Mesodermal cell (in vitro differentiated cells): ENCODE measurements at regions not wholly inside any gene's neighbourhood (a gene's known extent, or its start where the extent isn't known, plus 50 kb on each side); places are given as distances from the start of the nearest gene placed in this dataset.

Source experiments
- H3K27ac ChIP-seq: 2 replicates; pipeline ENCODE4 v1.7.0; 2013; ENCODE audit warnings: mild to moderate bottlenecking, low read depth, low read length, moderate library complexity; ENCODE audit not compliant: severe bottlenecking
- H3K36me3 ChIP-seq: 2 replicates; pipeline ENCODE4 v1.7.1; 2013; ENCODE audit warnings: mild to moderate bottlenecking, low read length, moderate library complexity; ENCODE audit not compliant: control insufficient read depth, insufficient read depth
- H3K4me1 ChIP-seq: one replicate; pipeline ENCODE4 v1.7.1; 2013; ENCODE audit warnings: mild to moderate bottlenecking, low read length; ENCODE audit not compliant: insufficient read depth, control insufficient read depth, poor library complexity, severe bottlenecking
- H3K4me3 ChIP-seq: 2 replicates; pipeline ENCODE4 v1.7.0; 2013; ENCODE audit warnings: low read length, control low read depth, mild to moderate bottlenecking; ENCODE audit not compliant: insufficient read depth, poor library complexity, severe bottlenecking; ENCODE audit errors: extremely low read depth
- H3K9me3 ChIP-seq: 2 replicates; pipeline ENCODE4 v1.7.1; 2013; ENCODE audit warnings: mild to moderate bottlenecking, low read length, moderate library complexity; ENCODE audit not compliant: control insufficient read depth
- WGBS, 2 experiments: methylation state at CpG; one replicate each; pipeline ENCODE4 v1.1.5; 2013; ENCODE audit warnings: missing lambda C conversion rate in 2 of 2; ENCODE audit not compliant: insufficient coverage in 2 of 2; 5-methylcytosine and 5-hydroxymethylcytosine counted together

GRCh38 chr21:35102488-35103371, 53.6 kb upstream of the RUNX1 start:
- no peak overlapping the region for H3K4me3 ChIP-seq
- H3K4me1 ChIP-seq: no peaks in the 10 kb centered on the region
- H3K9me3 ChIP-seq: no peaks in the 10 kb centered on the region
- H3K27ac ChIP-seq: no peak overlapping the region
- WGBS, 2 experiments: 88 to 90% methylated on average over 5 to 7 of the region's 8 CpGs
- no peaks in the 10 kb centered on the region for H3K36me3 ChIP-seq

DNA sequence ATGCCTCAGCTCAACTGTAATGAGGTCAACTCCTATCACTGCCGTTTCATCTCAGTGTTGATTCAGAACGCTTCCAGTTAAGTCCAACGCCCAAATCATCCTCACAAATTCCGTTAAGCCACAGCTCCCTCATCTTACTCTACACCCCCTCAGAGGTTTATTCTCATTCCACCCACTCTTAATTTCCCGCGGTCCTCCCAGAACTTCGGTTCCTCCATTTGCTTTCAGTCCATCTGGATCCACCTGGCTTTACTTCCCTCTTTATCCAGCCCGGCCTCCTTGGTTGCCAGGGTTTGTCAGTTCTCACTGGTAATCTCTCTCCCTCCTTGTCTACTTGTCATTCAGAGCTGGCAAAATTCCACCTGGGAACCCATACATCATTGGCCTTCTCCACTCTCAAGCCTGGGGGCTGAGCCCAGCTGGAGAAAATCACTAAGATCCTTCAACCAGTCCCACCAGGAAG, 51.3 kb upstream of the RUNX1 start:
- no peaks in the 10 kb centered on the region for H3K36me3 ChIP-seq
- WGBS, 2 experiments: 80 to 84% methylated on average over 8 of the region's 8 CpGs
- no peak overlapping the region for H3K4me3 ChIP-seq
- H3K4me1 ChIP-seq: no peaks in the 10 kb centered on the region
- no peaks in the 10 kb centered on the region for H3K9me3 ChIP-seq
- no peak overlapping the region for H3K27ac ChIP-seq

DNA sequence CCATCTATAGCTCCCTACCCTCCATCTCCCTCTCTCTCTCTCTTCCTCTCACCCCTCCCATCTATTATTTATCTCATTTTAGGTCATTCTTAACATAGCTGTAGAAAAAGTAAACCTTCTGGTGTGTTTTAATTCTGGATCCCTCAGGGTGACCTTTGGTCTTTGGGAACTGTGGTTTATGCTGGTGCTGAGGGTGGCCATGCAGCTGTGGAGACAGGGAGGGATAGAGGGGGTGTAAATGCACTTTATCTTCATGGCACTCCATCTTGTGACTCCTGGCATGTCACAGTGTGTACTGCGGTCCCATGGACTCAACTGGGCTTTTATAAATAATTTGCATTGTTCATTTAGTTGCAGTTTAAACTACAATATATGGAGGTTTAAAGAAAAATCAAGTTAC, 50.2 kb upstream of the RUNX1 start:
- H3K36me3 ChIP-seq: no peaks in the 10 kb centered on the region
- no peak overlapping the region for H3K27ac ChIP-seq
- H3K4me1 ChIP-seq: no peaks in the 10 kb centered on the region
- WGBS, 2 experiments: no CpG with 5 or more reads among the region's 1 CpG
- H3K9me3 ChIP-seq: no peaks in the 10 kb centered on the region
- H3K4me3 ChIP-seq: no peak overlapping the region
